COLO668 (cell line): ENCODE measurements at regions not wholly inside any gene's neighbourhood (a gene's known extent, or its start where the extent isn't known, plus 50 kb on each side); places are given as distances from the start of the nearest gene placed in this dataset.
"Not testable (repeated sequence)": the region's sequence is repeated elsewhere in the genome, so short reads cannot be mapped to it uniquely, and the experiment has no call there.

Experiments used
- DNase-seq: peaks from one replicate; lab custom pipeline; 2025; ENCODE audit not compliant: unreplicated experiment; lab: John Stamatoyannopoulos, UW

DNA sequence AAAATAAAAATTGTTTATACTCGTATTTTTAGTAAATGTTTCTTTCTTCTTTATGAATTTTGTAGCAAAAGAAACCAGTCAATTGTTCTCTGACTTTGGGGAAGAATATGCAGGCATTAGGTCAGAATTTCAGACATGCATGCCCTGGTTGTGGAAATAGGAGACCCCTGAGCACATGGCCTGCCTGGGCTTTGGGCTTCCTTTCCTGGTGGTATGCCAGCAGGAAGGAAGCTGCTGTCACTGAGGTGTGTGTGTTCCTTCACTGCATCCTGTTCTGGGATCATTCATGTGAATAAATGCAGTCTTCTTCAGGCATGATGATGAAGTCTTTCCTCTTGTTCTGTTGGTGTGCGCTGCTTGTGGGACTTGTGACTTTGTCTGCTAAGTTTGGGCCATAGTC, 920.2 kb upstream of the VRK2 start:
- no peak for DNase-seq

- no peak for DNase-seq
Measured at GRCh38 chr2:57139179-57139578, 907.4 kb upstream of the VRK2 start.

DNA sequence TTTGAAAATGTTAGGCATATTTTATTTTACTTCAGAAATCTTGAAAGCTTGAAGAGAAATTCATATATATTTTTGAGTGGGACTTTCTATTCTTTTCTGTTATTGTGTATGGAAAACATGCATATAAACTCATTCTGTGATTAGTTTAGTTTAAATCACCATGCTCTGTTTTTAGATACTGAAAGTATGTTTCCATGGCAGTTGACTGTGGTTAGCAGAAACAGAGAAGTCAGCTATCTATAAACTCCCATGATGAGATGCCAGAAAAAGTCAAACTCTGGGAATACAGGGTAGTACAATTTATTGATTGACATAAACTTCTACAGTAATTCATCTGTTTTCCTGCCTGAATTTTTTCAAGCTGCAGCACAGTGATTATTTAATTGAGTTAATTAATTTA, 905.3 kb upstream of the VRK2 start:
- no peak for DNase-seq

- DNase-seq = no peak
Measured at GRCh38 chr2:57146951-57147350, 899.7 kb upstream of the VRK2 start.

GRCh38 chr2:57156231-57156924, 890.2 kb upstream of the VRK2 start:
- DNase-seq = no peak

- DNase-seq = peak; percentile 10
Measured at GRCh38 chr2:57160976-57161375, 885.6 kb upstream of the VRK2 start.

DNA sequence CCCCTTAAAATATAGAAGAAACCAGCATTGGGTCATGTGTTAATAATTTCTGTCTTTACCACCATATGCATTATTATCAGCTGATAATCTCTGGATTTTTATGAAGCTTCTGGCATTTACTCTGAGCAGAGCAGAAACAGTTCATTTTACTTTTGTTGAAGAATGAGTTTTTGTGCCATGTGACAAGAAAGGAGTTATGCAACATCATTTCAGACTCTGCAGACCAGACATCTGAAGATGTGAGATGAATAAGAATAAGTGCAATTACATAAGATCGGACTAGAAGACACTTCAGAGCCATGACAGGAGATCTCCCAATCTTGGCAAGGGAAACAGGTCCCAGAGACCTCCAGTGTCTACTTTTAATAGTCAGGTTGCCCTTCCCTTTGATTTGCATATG, 869.4 kb upstream of the VRK2 start:
- DNase-seq = no peak

DNA sequence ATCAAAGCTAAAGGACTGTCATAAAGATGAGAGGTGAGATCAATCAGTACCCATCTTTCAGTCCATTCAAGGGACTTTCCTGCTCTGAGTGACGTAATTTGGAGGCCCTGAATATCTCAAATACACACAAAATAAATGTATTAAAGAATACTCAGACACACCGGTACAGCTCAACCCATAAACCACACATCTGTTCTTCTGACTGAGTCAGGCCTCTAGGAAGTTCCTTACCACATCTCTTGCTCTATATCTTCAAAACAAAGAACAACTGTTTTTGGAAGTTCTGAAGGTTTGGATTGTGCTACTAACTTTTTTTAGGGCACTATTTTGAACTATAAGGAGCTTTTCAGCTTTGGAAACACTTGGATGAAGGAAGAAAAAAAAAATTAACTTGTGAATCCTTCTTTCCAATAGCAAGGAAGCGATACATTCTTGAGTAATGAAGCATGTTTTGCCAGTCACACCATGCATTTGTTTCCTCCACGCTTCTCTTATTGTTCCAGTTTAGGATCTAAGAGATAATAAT, 866.5 kb upstream of the VRK2 start:
- DNase-seq = no peak

- DNase-seq = no peak
Measured at GRCh38 chr2:57180678-57181077, 865.9 kb upstream of the VRK2 start.

DNA sequence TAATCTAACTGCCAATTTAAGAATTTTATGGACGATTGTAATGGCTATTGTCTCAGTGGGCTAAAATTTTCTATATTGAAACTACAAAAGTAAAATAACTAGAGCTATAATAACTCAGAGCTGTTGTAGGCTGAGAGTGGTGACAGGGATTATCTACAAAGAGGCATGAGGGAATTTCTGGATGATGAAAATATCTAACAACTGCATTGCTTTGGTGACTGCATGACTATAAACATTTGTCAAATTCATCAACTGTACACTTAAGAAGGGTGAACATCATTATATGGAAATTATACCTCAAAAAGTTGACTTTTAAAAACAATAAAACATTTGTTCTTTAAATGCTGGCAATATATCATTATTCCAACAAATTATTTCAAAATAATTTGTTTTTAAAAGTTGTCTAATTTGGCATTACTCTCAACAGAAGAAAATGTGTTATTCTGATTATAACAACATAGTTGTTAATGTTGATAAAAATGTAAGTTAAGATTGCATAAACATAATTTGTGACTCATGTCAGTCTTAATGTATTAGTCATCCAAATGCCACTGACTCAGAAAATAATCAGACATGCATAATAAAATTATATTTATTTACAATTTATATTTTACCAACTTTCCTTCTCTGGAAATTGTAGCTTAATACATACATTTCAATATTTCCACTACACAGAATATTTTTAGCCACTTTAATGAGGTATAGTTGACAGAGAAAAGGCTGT, 865.1 kb upstream of the VRK2 start:
- DNase-seq = no peak

- DNase-seq = no peak
Measured at GRCh38 chr2:57182916-57183315, 863.7 kb upstream of the VRK2 start.

GRCh38 chr2:57185568-57185967, 861.0 kb upstream of the VRK2 start:
- DNase-seq = no peak

DNA sequence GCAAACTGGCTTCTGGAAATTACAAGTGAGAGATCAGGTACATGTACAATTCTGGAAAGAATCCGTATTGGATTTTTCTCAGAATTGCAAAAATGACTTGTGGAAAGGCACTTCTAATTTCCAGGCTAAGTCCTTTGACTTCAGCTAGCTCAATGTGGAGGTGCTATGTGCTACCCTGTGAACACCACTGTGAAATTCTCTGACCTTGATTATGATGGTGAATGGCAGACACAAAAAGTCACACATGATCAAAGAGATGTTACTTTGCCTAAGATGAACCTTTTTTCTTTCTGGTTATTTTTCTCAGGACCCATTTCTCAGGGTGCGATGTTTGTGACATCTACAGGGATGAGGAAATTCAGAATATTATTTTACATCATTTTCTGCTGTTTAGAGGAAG, 856.6 kb upstream of the VRK2 start:
- DNase-seq = no peak

GRCh38 chr2:57199663-57200062, 846.9 kb upstream of the VRK2 start:
- no peak for DNase-seq

DNA sequence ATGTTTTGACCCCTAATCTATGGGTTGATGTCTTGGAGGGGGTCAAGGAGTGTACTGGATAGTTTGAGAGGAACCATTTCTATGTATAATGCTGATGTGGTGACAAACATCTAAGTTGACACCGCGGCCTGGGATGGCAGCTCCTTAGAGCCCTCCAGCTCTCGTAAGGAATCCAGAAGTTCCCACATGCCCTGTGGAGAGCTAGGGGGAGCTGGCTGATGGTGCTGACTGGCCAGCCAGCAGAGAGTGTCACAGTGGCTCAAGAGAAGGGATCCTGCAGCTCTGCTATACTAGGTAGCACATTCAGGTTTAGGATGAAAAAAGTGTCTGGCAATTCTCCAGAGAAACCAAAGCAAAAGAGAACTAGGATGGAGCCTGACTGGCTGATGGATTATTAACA, 842.2 kb upstream of the VRK2 start:
- DNase-seq = no peak

DNA sequence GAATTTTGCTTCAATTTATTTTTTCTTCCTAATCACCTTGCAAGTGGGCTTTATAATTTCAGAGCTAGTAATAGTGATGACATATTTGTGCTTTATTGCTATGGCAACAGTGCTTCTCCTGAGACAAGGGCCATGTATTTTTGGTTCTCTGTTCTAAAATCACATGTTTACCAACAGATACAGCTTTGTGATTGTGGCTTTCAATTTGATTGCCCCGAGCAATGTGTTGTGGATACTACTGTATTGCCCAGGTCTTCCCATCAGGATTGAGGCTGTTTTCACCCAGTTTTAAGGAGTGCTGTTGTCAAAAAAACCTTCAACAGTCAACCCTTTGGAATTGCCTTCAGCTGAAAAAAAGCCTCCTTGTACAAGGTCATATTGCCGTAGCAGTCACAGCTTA, 841.4 kb upstream of the VRK2 start:
- DNase-seq = no peak

- no peak for DNase-seq
Measured at GRCh38 chr2:57207191-57207590, 839.4 kb upstream of the VRK2 start.

DNA sequence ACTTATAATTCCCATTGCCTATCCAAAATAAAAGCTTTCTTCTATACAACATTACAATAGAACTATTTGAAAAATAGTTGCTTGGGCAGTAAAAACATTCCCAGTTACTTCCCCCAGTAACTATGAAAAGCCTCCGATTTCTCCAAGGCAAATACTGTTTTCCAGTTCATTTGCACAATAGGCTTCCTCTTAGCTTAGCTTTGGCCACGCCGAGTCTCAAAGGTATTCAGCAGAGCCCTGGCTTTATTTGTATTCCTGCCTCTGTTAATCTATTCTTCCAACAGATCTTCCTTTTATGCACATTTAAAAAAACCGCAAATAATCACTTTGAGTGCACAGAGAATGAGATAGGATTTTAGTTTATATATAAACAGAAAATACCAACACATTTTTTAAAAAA, 836.8 kb upstream of the VRK2 start:
- no peak for DNase-seq

GRCh38 chr2:57210855-57211254, 835.8 kb upstream of the VRK2 start:
- DNase-seq = no peak

DNA sequence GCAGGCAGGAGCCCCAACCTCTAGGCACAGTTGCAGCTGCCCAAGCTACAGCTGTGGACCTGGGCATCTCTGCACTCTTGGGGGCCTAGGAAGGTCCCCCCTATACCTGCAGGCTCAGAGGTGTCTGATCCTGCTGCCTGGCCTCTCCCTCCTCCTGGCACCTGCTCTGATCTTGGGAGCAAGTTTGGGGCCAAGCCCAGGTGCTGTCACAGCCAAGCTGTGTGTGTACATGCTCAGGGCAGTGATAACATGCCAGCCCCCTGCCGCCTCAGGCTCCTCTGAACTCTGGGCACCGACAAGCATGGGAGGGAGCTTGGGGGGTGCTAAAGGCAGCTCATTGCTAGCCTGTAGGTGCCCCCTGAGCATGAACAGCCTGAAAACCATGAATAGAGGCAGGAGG, 829.6 kb upstream of the VRK2 start:
- DNase-seq = no peak

DNA sequence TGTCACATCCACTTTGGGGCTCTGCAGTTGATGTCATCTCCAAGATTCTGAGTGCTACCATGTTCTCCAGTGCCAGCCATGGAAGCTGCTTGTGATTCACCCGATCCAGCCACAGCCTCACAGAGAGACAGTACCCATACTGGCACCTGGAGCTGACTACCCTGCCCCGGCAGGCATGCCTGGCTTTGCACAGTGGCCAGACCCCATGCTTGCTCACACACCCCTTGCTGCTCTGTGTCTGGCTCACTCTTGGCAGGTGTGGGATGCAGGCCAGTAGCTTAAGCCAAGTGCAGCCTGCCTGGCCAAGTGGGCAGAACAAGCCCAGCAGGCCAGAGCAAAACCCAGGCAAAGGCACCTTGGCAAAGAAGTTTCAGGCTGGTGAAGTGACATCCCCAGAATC, 828.4 kb upstream of the VRK2 start:
- no peak for DNase-seq

GRCh38 chr2:57229706-57230105, 816.9 kb upstream of the VRK2 start:
- DNase-seq = not testable (repeated sequence)

DNA sequence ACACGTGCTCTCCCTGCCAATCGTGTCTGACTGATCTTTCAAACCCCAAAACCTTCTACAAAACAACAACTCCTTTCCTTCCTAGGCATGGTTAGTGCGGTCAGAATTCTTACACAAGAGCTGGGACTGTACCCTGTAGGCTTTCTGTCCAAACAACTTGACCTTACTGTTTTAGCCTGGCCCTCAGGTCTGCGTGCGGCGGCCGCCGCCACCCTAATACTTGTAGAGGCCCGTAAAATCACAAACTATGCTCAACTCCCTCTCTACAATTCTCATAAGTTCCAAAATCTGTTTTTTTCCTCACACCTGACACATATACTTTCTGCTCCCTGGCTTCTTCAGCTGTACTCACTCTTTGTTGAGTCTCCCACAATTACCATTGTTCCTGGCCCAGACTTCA, 814.3 kb upstream of the VRK2 start:
- not testable (repeated sequence) for DNase-seq
